ENCODE measurements at regions not wholly inside any gene's neighbourhood (a gene's known extent, or its start where the extent isn't known, plus 50 kb on each side); places are given as distances from the start of the nearest gene placed in this dataset.
"Not testable (repeated sequence)": the region's sequence is repeated elsewhere in the genome, so short reads cannot be mapped to it uniquely, and the experiment has no call there.

- DNase-seq (ENCODE audit: low read depth, low spot score); H3K27ac ChIP-seq: not testable (repeated sequence)
Measured at GRCh38 chr2:110394769-110395168, 77.8 kb downstream of the LIMS4 start.

GRCh38 chr2:110392366-110392765 is 80.2 kb downstream of the LIMS4 start:
- H3K27ac ChIP-seq; DNase-seq (ENCODE audit: low read depth, low spot score): not testable (repeated sequence)

GRCh38 chr2:110391035-110391418 is 81.6 kb downstream of the LIMS4 start:
- DNase-seq (ENCODE audit: low read depth, low spot score); H3K27ac ChIP-seq: not testable (repeated sequence)

DNA sequence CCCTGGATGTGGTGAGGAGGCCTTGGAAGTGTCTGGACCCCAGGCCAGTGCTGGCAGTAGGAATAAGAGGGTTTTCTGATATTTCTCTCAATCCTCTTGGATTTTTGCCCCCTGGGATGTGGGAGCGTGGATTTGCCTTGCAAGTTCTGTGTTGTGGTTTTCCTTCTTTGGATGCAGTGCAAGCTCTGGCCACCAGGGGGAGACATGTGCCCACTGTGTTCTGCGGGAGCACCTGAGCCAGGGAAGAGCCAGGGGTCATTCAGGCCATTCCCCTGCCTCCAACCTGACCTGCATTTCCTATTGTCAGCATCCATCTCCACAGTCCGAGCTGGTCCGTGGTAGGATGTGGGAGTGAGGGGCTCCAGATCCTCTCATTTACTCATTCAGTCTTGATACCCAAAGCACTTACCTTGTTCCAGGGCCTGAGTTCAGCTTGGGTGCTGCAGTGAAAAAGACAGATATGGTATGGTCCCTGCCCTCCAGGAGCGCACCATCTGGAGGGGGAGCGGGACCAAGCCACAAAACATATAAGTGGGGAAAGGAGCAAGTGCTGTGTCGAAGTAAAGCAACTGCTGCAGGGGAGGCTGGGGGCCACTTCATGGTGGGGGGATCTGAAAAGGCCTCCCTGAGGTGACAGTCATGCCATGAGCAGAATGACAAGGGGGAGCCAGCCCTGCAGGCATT is 82.1 kb downstream of the LIMS4 start:
- DNase-seq (ENCODE audit: low read depth, low spot score); H3K27ac ChIP-seq: not testable (repeated sequence)

GRCh38 chr2:110387044-110387443 is 85.6 kb downstream of the LIMS4 start:
- H3K27ac ChIP-seq; DNase-seq (ENCODE audit: low read depth, low spot score): not testable (repeated sequence)

GRCh38 chr2:110386546-110386945 is 86.1 kb downstream of the LIMS4 start:
- not testable (repeated sequence) for DNase-seq (ENCODE audit: low read depth, low spot score); H3K27ac ChIP-seq

DNA sequence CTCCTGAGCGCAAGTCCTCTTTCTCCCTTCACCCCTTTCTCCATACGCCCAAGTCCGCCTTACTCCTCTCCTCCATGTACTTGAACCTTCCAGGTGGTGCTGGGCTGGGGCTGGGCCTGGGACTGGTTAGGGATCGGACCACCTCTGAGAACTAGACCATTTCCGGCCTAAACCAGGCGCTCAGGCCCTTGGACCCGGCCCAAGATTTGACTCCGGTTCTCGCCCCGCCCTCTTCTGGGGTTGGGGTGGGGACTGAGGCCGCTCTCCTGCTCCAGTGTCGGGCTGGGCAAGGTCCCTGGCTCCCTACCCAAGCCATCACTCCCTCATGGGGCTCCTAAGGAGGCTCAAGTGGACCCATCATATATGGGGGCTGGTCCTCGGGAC is 87.9 kb downstream of the LIMS4 start:
- not testable (repeated sequence) for DNase-seq (ENCODE audit: low read depth, low spot score); H3K27ac ChIP-seq

DNA sequence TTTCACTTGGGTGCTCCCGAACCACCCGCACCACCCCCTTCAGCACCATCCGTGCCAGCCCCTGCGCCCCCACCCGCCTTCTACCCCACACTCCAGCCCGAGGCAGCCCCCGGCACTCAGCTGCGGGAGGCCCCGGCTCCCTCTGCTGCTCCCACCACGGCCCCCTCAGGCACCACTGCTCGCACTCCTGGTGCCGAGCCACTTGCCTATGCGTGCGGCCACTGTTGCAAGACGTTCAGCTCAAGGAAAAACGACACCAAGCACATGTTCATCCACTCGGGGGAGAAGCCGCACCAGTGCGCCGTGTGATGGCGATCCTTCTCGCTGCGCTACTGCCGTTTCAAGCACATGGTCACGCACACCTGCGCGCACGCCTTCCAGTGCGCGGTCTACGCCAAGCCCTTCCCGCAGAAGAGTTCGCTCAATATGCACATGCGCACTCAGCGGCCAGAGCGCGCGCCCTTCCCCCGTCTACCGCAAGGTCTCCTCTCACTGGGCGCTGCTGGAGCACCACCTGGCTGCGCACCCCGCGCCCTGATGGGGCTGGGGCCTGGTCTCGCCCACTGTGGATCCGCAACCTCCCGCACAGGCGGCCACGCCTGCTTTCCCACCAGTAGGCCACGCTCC is 88.4 kb downstream of the LIMS4 start:
- not testable (repeated sequence) for DNase-seq (ENCODE audit: low read depth, low spot score); H3K27ac ChIP-seq

- not testable (repeated sequence) for DNase-seq (ENCODE audit: low read depth, low spot score); H3K27ac ChIP-seq
Measured at GRCh38 chr2:110383163-110384048, 89.2 kb downstream of the LIMS4 start.

DNA sequence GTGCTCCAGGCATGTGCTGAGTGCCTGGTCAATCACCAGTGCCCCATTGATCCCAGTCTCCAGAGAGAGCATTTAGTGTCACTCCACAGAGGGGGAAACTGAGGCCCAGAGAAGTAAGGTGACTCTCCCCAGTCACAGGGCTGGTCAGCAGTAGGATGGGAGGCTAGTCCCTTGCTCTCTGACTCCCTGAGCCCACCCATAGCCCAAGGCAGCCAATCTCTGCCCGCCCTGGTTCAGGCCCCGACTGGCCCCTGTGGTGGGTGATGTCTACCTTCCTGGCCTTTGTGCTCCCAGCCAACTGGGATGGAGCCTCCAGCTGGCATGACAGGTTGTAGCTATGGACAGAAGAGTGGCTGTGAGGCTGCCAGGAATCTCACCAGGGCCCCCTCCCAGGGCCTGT is 99.1 kb downstream of the LIMS4 start:
- not testable (repeated sequence) for DNase-seq (ENCODE audit: low read depth, low spot score); H3K27ac ChIP-seq

DNA sequence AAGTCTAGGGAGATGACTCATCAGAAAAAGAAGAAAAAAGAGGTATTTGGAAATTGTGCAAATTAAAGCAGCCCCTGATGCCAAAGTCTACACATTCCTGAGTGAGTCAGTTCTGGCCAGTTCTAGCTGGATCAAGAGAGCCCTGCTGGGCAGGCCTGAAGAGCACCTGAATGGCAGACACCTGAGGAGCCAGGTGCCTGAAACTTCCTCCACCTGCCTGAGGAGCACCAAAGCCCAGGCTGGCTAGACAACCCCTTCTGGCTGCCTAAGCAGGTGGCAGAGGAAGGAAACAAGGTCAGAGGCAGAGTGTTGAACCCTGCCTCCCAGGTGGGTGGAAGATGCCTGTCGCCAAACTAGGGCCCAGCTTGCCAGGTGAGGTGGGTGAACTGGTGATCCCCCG is 101.0 kb downstream of the LIMS4 start:
- DNase-seq (ENCODE audit: low read depth, low spot score); H3K27ac ChIP-seq: not testable (repeated sequence)

- DNase-seq (ENCODE audit: low read depth, low spot score), result not testable (repeated sequence)
- peak overlapping the region; percentile 48 for H3K27ac ChIP-seq
Measured at GRCh38 chr2:110357616-110358015, 115.0 kb downstream of the LIMS4 start.

DNA sequence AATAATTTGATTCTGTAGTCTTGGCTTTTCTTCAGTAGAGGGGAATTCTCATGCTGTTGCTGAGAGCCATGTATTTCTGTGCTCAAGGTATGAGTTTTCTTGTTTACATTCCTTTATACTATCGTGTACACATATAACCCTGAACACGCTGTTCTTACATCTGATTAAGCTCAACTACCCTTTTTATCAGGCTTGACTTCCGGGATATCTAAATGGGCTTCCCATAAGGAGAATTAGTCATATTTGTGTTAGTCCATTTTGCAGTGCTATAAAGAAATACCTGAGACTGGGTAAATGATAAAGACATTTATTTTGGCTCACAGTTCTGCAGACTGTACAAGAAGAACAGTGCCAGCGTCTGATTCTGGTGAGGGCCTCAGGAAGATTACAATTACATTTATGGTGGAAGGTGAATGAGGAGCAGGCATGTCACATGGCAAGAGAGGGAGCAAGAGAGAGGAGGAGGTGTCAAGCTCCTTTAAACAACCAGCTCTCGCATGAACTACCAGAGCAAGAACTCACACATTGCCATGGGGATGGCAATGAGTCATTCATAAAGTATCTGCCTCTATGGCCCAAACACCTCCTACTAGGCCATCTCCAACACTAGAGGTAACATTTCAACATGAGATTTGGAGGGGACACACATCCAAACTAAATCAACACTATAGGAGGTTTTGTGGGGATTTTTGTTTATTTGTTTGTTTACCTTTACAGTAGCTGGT is 118.2 kb downstream of the LIMS4 start:
- DNase-seq (ENCODE audit: low read depth, low spot score), result not testable (repeated sequence)
- peak overlapping the region; percentile 66 for H3K27ac ChIP-seq

DNA sequence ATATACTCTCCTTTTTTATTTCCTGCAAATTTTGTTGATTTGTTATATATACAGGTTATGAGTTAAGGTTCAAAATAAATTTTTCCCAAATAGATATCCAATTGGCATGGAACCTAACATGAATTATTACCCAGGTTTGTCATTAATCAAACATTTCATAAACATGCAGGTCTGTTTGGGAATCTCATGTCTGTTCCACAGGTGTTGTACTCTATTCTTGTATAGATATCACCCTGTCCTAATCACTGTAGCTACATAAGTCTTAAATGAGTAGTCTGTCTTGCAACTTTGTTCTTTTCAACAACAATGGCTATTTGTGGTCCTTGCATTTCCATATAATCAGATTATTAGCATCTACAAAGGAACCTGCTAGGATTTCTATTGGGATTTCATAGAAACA is 121.9 kb downstream of the LIMS4 start:
- DNase-seq (ENCODE audit: low read depth, low spot score); H3K27ac ChIP-seq: not testable (repeated sequence)

GRCh38 chr2:110348902-110349301 is 123.7 kb downstream of the LIMS4 start:
- not testable (repeated sequence) for H3K27ac ChIP-seq; DNase-seq (ENCODE audit: low read depth, low spot score)

- DNase-seq (ENCODE audit: low read depth, low spot score), result not testable (repeated sequence)
Measured at GRCh38 chr2:110344405-110345035, 128.1 kb downstream of the LIMS4 start.

GRCh38 chr2:110342077-110342476 is 129.7 kb upstream of the MTLN start:
- not testable (repeated sequence) for DNase-seq (ENCODE audit: low read depth, low spot score); H3K27ac ChIP-seq

More at GRCh38 chr2:110344405-110345035, 128.1 kb downstream of the LIMS4 start:
- not testable (repeated sequence) for H3K27ac ChIP-seq

DNA sequence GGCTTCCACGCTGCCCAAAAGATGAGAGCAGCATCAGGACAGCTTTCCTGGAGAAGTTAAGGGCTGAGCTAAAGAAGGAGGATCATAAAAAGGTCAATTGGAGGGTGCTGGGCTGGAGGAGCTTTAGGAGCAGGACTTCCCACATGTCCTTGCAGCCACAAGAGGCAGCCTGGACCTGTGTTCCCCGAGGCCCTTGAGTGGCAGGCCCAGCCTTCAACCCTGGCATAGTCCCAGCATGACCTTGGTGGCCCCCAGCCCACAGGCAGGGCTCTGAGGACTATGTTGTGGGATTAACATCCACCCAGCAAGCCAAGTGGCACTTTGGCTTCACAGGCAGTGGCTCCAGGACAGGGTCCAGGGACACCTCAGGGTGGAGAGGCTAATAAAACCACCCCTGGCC is 126.8 kb upstream of the MTLN start:
- not testable (repeated sequence) for DNase-seq (ENCODE audit: low read depth, low spot score); H3K27ac ChIP-seq

DNA sequence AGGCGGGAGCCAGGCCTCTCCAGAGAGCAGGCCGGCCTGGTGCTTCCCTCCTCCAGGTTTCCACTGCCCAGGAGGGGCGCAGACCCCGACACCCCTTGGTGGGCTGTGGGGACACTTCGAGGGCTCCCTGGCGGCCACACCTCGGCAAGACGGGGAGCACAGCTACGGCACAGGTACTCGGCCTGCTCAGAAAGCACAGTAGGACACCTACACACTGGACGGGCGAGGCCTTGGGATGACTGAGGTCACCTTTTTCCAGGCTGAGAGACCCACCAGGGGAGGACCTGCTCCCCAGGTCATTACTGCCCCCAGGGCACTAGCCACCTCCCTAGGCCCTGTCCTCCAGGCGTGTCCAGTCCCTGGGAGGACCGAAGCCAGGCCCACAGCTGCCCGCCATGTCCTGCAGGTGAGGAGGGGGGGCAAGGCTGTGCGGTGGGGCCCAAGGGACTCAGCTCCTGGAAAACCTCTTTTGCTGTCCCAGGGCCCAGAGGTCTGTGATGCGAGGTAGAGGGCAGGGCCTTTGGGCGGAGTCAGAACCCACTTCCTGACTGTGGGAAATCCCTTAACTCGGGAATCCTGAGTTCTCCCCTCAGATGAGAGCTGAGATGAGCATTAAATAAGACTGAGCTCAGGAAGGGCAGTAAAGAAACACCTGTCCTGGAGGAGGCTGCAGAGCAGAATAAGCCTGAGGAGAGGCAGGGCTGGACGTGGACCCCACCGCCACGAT is 126.1 kb upstream of the MTLN start:
- not testable (repeated sequence) for DNase-seq (ENCODE audit: low read depth, low spot score); H3K27ac ChIP-seq

All from epithelial cell of prostate (primary cell).